ENCODE measurements at regions not wholly inside any gene's neighbourhood (a gene's known extent, or its start where the extent isn't known, plus 50 kb on each side); places are given as distances from the start of the nearest gene placed in this dataset.
"Not testable (repeated sequence)": the region's sequence is repeated elsewhere in the genome, so short reads cannot be mapped to it uniquely, and the experiment has no call there.

GRCh38 chr4:134529629-134530028 is 328.0 kb upstream of the PABPC4L start:
- Histone ChIP-seq H3K27ac (no peak overlapping the region), H3K4me3 (no peak overlapping the region), H3K36me3 (no peaks in the 10 kb centered on the region), H3K9me3 (no peaks in the 10 kb centered on the region), H3K4me1 (no peaks in the 10 kb centered on the region), H3K27me3 (no peaks in the 10 kb centered on the region)
- WGBS, 2 donors, result 70 to 76% methylated on average over 1 of the region's 1 CpG
- no peak for ATAC-seq (ENCODE audit: low FRiP score in 2 of 2)
- TF ChIP-seq POLR2AphosphoS5 (IDR thresholded peaks at IDR 0.05) (no peak), CTCF (IDR thresholded peaks at IDR 0.05) (no peak), EP300 (IDR thresholded peaks at IDR 0.05) (no peak), POLR2A (IDR thresholded peaks at IDR 0.05) (no peak)
- no peak for DNase-seq

DNA sequence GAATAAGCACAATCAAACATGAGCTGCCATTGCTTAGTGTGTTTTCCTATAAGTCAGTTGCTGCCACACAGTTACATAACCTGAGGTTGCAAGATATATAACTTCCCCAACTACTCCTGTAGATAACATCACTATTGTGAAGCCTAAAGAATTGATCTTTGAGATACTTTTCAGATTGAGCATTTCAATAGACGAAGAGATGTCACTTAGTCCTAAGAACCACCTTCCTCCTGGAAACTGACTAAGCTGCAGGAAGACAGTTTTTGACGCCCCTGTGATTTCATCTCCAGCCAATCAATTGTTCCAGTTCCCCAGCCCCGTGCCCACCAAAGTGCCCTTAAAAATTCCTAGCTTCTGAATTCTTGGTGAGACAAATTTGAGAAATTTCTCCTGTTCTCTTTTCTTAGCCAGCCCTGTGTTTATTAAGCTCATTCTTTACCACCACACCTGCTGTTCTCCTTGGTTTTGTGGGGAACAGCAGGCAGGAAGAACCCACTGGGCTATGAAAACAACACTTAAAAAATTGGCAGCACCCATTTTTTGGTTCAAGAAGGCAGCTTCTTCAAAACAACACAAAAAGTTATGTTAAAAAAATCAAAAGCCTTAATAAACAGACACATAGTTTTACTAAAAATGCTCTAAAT is 317.1 kb upstream of the PABPC4L start:
- Histone ChIP-seq H3K4me1 (no peaks in the 10 kb centered on the region), H3K9me3 (no peaks in the 10 kb centered on the region), H3K27me3 (no peaks in the 10 kb centered on the region), H3K4me3 (no peak overlapping the region), H3K27ac (no peak overlapping the region), H3K36me3 (no peaks in the 10 kb centered on the region)
- DNase-seq (no peak), ATAC-seq (ENCODE audit: low FRiP score in 2 of 2) (no peak)
- 35 to 50% methylated on average over 3 of the region's 3 CpGs for WGBS, 2 donors
- TF ChIP-seq EP300 (IDR thresholded peaks at IDR 0.05), result no peak
- no peak for TF ChIP-seq POLR2AphosphoS5 (IDR thresholded peaks at IDR 0.05)
- TF ChIP-seq CTCF (IDR thresholded peaks at IDR 0.05), result no peak
- TF ChIP-seq POLR2A (IDR thresholded peaks at IDR 0.05), result no peak

GRCh38 chr4:134510544-134510943 is 309.0 kb upstream of the PABPC4L start:
- no peaks in the 10 kb centered on the region for H3K36me3 ChIP-seq
- ATAC-seq (ENCODE audit: low FRiP score in 2 of 2), result no peak
- no peaks in the 10 kb centered on the region for H3K9me3 ChIP-seq
- H3K27me3 ChIP-seq, result no peaks in the 10 kb centered on the region
- no peak overlapping the region for H3K27ac ChIP-seq
- no peak for DNase-seq
- no peaks in the 10 kb centered on the region for H3K4me1 ChIP-seq
- WGBS, 2 donors, result 84 to 86% methylated on average over 2 of the region's 2 CpGs
- H3K4me3 ChIP-seq, result no peak overlapping the region
- no peak for TF ChIP-seq POLR2A (IDR thresholded peaks at IDR 0.05)
- no peak for TF ChIP-seq CTCF (IDR thresholded peaks at IDR 0.05)
- TF ChIP-seq POLR2AphosphoS5 (IDR thresholded peaks at IDR 0.05), result no peak
- no peak for TF ChIP-seq EP300 (IDR thresholded peaks at IDR 0.05)

GRCh38 chr4:134505511-134505910 is 303.9 kb upstream of the PABPC4L start:
- 71 to 81% methylated on average over 1 of the region's 1 CpG for WGBS, 2 donors
- ATAC-seq (ENCODE audit: low FRiP score in 2 of 2) (no peak), DNase-seq (no peak)
- no peak overlapping the region for H3K4me3 ChIP-seq
- TF ChIP-seq POLR2A (IDR thresholded peaks at IDR 0.05), result no peak
- TF ChIP-seq EP300 (IDR thresholded peaks at IDR 0.05), result no peak
- no peak for TF ChIP-seq CTCF (IDR thresholded peaks at IDR 0.05)
- TF ChIP-seq POLR2AphosphoS5 (IDR thresholded peaks at IDR 0.05), result no peak
- no peaks in the 10 kb centered on the region for H3K9me3 ChIP-seq
- no peaks in the 10 kb centered on the region for H3K4me1 ChIP-seq
- H3K27me3 ChIP-seq, result no peaks in the 10 kb centered on the region
- no peaks in the 10 kb centered on the region for H3K36me3 ChIP-seq
- no peak overlapping the region for H3K27ac ChIP-seq

DNA sequence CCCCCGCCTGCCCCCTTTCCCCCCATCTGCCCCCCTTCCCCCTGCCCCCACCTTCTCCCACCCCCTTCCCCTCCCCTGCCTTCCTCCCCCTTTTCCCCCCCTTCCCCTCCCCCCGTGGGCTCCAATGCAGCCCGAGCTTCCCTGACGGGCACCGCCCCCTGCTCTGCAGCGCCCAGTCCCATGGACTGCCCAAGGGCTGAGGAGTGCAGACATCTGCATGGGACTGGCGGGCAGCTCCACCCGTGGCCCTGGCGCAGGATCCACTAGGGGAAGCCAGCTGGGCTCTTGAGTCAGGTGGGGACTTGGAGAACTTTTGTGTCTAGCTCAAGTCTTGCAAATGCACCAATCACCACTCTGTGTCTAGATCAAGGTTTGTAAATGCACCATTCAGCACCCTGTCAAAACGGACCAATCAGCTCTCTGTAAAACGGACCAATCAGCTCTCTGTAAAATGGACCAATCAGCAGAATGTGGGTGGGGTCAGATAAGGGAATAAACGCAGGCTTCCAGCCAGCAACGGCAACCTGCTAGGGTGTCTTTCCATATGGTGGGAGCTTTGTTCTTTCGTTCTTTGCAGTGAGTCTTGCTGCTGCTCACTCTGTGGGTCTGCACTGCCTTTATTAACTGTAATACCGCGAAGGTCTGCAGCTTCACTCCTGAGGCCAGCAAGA is 300.5 kb upstream of the PABPC4L start:
- Histone ChIP-seq H3K27ac (no peak overlapping the region), H3K27me3 (no peaks in the 10 kb centered on the region), H3K4me1 (no peaks in the 10 kb centered on the region), H3K9me3 (no peaks in the 10 kb centered on the region), H3K36me3 (no peaks in the 10 kb centered on the region), H3K4me3 (no peak overlapping the region)
- ATAC-seq (ENCODE audit: low FRiP score in 2 of 2) (no peak), DNase-seq (peak in 1 of 2 donors; percentile 37)
- 82 to 87% methylated on average over 5 to 12 of the region's 16 CpGs for WGBS, 2 donors
- no peak for TF ChIP-seq CTCF (IDR thresholded peaks at IDR 0.05)
- no peak for TF ChIP-seq POLR2A (IDR thresholded peaks at IDR 0.05)
- TF ChIP-seq EP300 (IDR thresholded peaks at IDR 0.05), result no peak
- no peak for TF ChIP-seq POLR2AphosphoS5 (IDR thresholded peaks at IDR 0.05)

- DNase-seq, result peak in 1 of 2 donors; percentile 59
- H3K4me3 ChIP-seq; H3K4me1 ChIP-seq; ATAC-seq (ENCODE audit: low FRiP score in 2 of 2); H3K9me3 ChIP-seq; H3K27me3 ChIP-seq; H3K27ac ChIP-seq; H3K36me3 ChIP-seq: not testable (repeated sequence)
- WGBS, 2 donors, result 90 to 95% methylated on average over 8 of the region's 11 CpGs
These were observed 299.9 kb upstream of the PABPC4L start for GRCh38 chr4:134501488-134501887.

Measured in upper lobe of left lung (tissue), 6 donors.